Endodermal cell (in vitro differentiated cells): ENCODE measurements at regions not wholly inside any gene's neighbourhood (a gene's known extent, or its start where the extent isn't known, plus 50 kb on each side); places are given as distances from the start of the nearest gene placed in this dataset.
A peak's percentile ranks its signal among the peaks of the same experiment; 100 is the strongest.

ENCODE experiments used
- DNase-seq: peaks from one replicate; pipeline ENCODE4 v3.0.0-alpha.2; 2017
- H3K27ac ChIP-seq: 2 replicates; pipeline ENCODE4 v1.5.1; 2013; ENCODE audit warnings: mild to moderate bottlenecking, low read depth, low read length, moderate library complexity
- H3K27me3 ChIP-seq: 2 replicates; pipeline ENCODE4 v1.6.1; 2013; ENCODE audit warnings: mild to moderate bottlenecking, low read length, moderate library complexity; ENCODE audit not compliant: insufficient read depth, control insufficient read depth, poor library complexity, severe bottlenecking
- H3K36me3 ChIP-seq: 2 replicates; pipeline ENCODE4 v1.7.0; 2013; ENCODE audit warnings: mild to moderate bottlenecking, low read length, moderate library complexity; ENCODE audit not compliant: control insufficient read depth, insufficient read depth
- H3K4me1 ChIP-seq: one replicate; pipeline ENCODE4 v1.7.0; 2013; ENCODE audit warnings: low read length; ENCODE audit not compliant: control insufficient read depth, insufficient read depth
- H3K4me3 ChIP-seq: 2 replicates; pipeline ENCODE4 v1.5.1; 2013; ENCODE audit warnings: mild to moderate bottlenecking, low read length, moderate library complexity
- H3K9ac ChIP-seq: 2 replicates; pipeline ENCODE4 v1.6.1; 2013; ENCODE audit warnings: mild to moderate bottlenecking, low read length, moderate library complexity; ENCODE audit not compliant: poor library complexity, severe bottlenecking; ENCODE audit errors: extremely low read depth
- H3K9me3 ChIP-seq: 2 replicates; pipeline ENCODE4 v1.6.1; 2013; ENCODE audit warnings: mild to moderate bottlenecking, low read length, moderate library complexity; ENCODE audit not compliant: control insufficient read depth
- H3K27ac Mint-ChIP-seq: 2 replicates; pipeline ENCODE4 v1.8.0; 2020; ENCODE audit warnings: mixed read lengths
- H3K27me3 Mint-ChIP-seq: 2 replicates; pipeline ENCODE4 v1.8.0; 2021; ENCODE audit warnings: mild to moderate bottlenecking, mixed read lengths; ENCODE audit not compliant: insufficient read depth
- H3K36me3 Mint-ChIP-seq: 2 replicates; pipeline ENCODE4 v1.8.0; 2020; ENCODE audit warnings: low read depth, mixed read lengths
- H3K4me1 Mint-ChIP-seq: 2 replicates; pipeline ENCODE4 v1.8.0; 2020; ENCODE audit warnings: mixed read lengths
- H3K4me3 Mint-ChIP-seq: 2 replicates; pipeline ENCODE4 v1.8.0; 2020; ENCODE audit warnings: mild to moderate bottlenecking, moderate library complexity, mixed read lengths
- H3K9me3 Mint-ChIP-seq: 2 replicates; pipeline ENCODE4 v1.8.0; 2020; ENCODE audit warnings: mild to moderate bottlenecking, mixed read lengths
- CTCF ChIP-seq: fragments of 200-600 bp; sonication (generic); conservative IDR thresholded peaks from 2 replicates; pipeline ENCODE4 v1.5.0; 2021; ENCODE audit warnings: antibody characterized with exemption, mild to moderate bottlenecking
- WGBS, 2 experiments: methylation state at CpG; one replicate each; pipeline versions ENCODE4 v1.1.5 to v1.1.7; 2013; ENCODE audit warnings: missing lambda C conversion rate in 2 of 2, mixed read lengths in 1 of 2; ENCODE audit not compliant: insufficient coverage in 1 of 2, insufficient read length in 1 of 2; 5-methylcytosine and 5-hydroxymethylcytosine counted together

- no peaks in the 10 kb centered on the region for H3K36me3 ChIP-seq
- no peak overlapping the region for H3K4me3 ChIP-seq
- DNase-seq, result no peak
- peaks cover 24% of the 10 kb centered on the region for H3K9me3 ChIP-seq
- H3K27ac ChIP-seq, result no peak overlapping the region
- WGBS, 2 experiments, result 84 to 93% methylated on average over 2 to 3 of the region's 3 CpGs
- no peak for TF ChIP-seq CTCF
- Mint-ChIP-seq H3K9me3 (peaks cover 39% of the 10 kb centered on the region), H3K36me3 (peaks cover 5% of the 10 kb centered on the region), H3K4me3 (no peak overlapping the region), H3K4me1 (peaks cover 2% of the 10 kb centered on the region), H3K27ac (no peak overlapping the region), H3K27me3 (peaks cover 4% of the 10 kb centered on the region)
- no peaks in the 10 kb centered on the region for H3K4me1 ChIP-seq
- H3K27me3 ChIP-seq, result no peaks in the 10 kb centered on the region
- H3K9ac ChIP-seq, result no peak overlapping the region
Observed at GRCh38 chr11:114938799-114939198, 260.5 kb downstream of the NXPE2 start.

- Histone ChIP-seq H3K4me3 (no peak overlapping the region), H3K36me3 (no peaks in the 10 kb centered on the region), H3K27me3 (no peaks in the 10 kb centered on the region), H3K9me3 (peaks cover 24% of the 10 kb centered on the region), H3K4me1 (no peaks in the 10 kb centered on the region), H3K9ac (no peak overlapping the region), H3K27ac (no peak overlapping the region)
- no peaks in the 10 kb centered on the region for H3K4me1 Mint-ChIP-seq
- peaks cover 41% of the 10 kb centered on the region for H3K9me3 Mint-ChIP-seq
- H3K27ac Mint-ChIP-seq, result no peak overlapping the region
- H3K27me3 Mint-ChIP-seq, result no peaks in the 10 kb centered on the region
- H3K4me3 Mint-ChIP-seq, result no peak overlapping the region
- DNase-seq, result peak; percentile 55
- peaks cover 5% of the 10 kb centered on the region for H3K36me3 Mint-ChIP-seq
- TF ChIP-seq CTCF, result peak; percentile 74
Observed at GRCh38 chr11:114942207-114942606, 263.9 kb downstream of the NXPE2 start.

GRCh38 chr11:114949614-114950351 lies 271.5 kb downstream of the NXPE2 start:
- Mint-ChIP-seq H3K27me3 (peaks cover 2% of the 10 kb centered on the region), H3K4me1 (no peaks in the 10 kb centered on the region), H3K4me3 (no peak overlapping the region), H3K27ac (no peak overlapping the region), H3K9me3 (peaks cover 7% of the 10 kb centered on the region), H3K36me3 (no peaks in the 10 kb centered on the region)
- H3K27me3 ChIP-seq, result no peaks in the 10 kb centered on the region
- H3K27ac ChIP-seq, result no peak overlapping the region
- no peaks in the 10 kb centered on the region for H3K4me1 ChIP-seq
- DNase-seq, result no peak
- H3K9me3 ChIP-seq, result no peaks in the 10 kb centered on the region
- no peak for TF ChIP-seq CTCF
- no peak overlapping the region for H3K4me3 ChIP-seq
- 92 to 99% methylated on average over 9 to 13 of the region's 13 CpGs for WGBS, 2 experiments
- no peak overlapping the region for H3K9ac ChIP-seq
- no peaks in the 10 kb centered on the region for H3K36me3 ChIP-seq
